ENCODE measurements at regions not wholly inside any gene's neighbourhood (a gene's known extent, or its start where the extent isn't known, plus 50 kb on each side); places are given as distances from the start of the nearest gene placed in this dataset.

DNA sequence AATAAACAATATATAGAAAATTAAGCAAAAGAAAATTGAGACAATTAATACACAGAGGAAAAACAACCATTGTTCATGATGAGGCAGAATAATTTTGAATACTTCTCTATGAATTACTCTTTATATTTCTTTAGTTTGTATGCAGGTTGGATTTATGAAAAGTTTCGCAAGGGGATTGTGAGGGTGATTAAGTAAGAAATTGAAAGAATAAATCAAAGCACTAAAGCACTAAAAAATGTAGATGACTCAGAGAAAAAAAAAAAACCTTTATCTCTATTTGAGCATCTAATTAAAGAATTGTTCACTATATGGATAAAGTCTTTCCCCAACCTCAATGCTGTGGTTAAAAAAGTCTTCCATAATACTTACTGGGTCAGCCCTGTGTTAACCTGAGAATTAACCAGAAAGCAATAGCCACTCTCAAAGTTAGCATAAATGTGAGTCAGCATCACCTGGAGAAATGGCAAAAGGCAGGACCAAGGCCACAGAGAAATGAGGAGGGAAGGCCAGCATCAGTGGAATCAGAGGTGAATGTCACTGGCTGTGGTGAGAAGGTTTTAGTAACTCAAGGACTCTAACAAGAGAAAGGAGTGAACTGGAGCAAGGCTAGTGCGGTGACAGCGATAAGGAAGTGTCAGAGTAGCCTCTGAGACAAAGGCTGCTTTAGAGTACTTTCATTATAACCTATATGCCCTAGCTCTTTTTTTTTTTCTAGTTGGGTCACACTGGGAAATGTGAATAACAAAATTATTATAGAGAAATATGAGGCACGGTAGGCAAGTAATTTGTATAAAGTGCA, 310.4 kb downstream of the KCNC2 start:
- DNase-seq (ENCODE audit: extremely low read depth, low read depth, low spot score): no peak

DNA sequence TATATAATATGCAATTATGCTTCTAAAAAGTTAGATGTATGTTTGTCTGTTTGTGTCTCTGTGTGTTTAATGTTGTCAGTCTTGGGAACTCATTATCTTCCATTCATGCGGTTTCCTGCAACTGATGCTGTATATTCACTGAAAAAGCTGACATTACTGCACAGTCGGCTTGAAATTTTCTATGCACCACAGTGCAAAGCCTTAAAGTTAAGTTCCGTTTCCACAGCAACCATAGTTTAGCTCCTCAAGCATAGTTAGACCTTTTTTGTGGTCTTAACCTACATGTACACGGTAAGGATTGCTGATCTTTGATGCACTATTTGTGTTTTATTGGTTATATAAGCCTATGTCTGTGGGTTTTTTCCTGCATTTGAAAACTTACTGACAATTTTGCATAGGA, 309.4 kb downstream of the KCNC2 start:
- DNase-seq (ENCODE audit: extremely low read depth, low read depth, low spot score): no peak

DNA sequence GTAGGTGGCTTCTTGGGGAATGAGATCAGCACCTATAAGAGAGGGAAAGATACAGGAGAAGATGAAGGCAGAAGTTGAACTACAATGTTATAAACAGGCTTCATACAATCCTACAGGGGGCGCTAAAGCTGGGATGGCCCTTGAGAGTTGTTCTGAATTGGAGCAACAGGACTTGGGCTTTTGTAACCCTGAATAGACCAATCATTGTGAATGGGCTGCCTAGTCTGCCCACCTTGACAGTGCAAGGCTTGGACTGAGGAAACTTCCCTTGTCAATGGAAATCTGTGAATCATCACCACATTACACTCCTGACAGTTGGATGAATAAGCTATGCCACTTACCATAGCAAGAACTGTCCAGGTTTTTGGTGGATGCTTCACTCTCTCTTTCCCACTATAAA, 306.1 kb downstream of the KCNC2 start:
- no peak for DNase-seq (ENCODE audit: extremely low read depth, low read depth, low spot score)

DNA sequence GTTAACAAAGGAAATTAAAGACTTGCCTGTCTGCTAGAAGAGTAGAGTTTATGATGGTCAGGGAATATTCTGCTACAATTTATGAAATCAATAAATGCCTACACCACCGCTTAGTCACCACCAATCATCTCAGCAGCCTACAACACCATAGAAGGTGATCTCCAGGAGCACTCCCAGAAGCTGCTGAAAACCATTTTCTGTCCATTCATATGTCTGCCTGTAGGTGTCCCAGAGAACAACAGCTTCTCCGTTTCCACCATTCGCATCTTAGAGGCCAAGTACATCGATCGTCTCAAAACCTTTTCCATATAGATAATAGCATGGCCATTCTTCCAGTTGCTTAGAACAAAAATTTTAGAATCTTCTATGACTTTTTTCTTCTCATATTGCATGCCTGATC, 303.4 kb downstream of the KCNC2 start:
- no peak for DNase-seq (ENCODE audit: extremely low read depth, low read depth, low spot score)

DNA sequence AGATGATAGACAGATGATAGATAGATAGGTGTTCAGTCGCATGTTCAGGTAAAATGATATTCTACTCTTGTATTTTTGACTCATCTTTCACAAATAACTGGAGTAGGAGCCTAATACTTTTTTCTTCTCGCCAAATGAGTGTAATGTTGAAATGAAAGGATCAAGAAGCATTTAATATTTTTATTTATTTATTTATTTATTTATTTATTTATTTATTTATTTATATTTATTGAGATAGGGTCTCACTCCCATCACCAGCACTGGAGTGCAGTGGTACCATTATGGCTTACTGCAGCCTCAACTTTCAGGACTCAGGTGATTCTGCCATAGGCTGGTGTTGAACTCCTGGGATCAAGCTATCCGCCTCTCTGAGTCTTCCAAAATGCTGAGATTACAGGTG, 298.8 kb downstream of the KCNC2 start:
- DNase-seq (ENCODE audit: extremely low read depth, low read depth, low spot score): no peak

DNA sequence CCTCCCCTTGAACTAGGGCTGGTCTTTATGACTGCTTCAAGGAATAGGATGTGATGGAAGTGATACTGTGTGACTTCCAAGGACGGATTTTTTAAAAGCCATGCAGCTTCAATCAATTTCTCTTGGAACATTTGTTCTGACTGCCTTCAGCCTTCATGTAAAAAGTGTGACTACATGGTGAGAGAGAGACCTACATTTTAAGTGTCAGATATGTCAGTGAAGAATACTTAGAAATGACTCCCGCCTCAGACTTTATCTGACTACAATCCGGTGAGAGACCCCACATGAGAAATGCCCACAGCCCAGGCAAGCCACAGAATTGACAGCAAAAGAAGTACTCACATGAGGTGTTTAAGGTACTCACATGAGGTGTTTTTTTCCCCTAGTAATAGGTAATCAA, 295.3 kb downstream of the KCNC2 start:
- no peak for DNase-seq (ENCODE audit: extremely low read depth, low read depth, low spot score)

DNA sequence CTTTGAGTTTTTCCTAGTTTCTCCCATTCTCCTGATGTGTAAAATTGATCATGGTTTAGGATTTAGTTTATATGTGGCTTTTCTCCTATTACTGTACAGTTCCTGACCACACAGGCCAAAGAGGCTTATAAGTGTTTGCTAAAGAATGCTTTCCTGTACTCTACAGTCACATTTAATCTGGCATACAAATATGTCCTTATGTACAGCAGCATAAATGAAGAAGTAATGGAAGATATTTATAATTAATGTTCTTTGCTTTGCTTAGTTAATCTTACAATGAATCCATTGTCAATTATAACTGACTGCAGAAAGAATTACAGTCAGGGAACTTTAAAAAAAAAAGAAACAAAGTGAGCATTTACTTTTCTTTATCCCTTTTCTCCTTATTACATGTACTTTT, 293.9 kb downstream of the KCNC2 start:
- DNase-seq (ENCODE audit: extremely low read depth, low read depth, low spot score): no peak

DNA sequence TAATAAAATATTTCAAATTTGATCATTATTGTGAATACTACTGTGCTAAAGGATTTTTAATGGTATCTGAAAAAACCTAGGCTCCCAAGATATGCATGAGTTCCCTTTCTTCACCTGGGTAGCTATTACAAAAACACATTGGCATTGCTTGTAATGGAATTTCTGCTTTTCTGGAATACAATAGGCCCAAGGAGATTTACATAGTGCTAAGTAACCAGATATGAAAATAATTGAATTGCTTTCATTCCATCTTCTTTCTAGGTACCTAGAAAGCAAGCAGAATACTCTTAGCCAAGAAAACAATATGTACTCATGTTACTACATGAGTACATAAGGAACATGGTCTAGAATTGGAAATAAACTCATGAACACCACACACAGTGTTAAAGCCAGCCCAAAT, 291.9 kb downstream of the KCNC2 start:
- no peak for DNase-seq (ENCODE audit: extremely low read depth, low read depth, low spot score)

DNA sequence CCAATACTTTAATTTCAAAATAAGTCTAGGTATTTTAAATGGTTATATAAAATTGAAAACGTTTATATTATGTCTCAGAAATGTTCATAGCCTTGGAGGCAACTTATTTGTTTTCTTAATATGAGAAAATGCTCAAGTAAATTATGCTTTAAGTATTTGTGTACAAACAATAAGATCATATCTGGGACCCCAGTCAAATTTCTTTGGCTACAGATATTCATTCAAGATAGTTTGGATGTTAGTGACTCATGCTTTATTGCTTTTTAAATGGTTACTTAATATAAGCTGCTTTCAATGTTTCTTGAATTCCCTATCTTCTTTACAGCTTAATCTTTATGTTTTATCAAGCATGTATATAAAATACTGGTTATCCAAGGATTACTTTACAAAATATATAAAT, 291.3 kb downstream of the KCNC2 start:
- no peak for DNase-seq (ENCODE audit: extremely low read depth, low read depth, low spot score)

DNA sequence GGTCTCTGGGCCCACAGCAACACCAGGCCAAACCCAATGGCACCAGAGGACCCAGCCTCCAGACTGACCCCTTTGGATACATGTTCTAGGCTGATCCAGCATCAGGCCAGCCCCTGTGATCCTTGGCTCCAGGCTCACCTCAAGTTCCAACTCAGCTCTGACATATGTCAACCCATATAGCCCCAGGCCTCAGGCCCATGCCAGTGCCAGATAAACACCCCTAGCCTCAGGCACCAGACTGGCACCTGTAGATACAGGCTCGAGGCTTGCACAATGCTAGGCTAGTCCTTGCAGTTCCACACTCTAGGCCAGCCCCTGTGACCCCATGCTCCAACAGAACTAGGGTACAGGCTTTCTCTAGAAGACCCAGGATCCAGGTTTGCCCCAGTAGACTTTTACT, 287.5 kb downstream of the KCNC2 start:
- DNase-seq (ENCODE audit: extremely low read depth, low read depth, low spot score): no peak

DNA sequence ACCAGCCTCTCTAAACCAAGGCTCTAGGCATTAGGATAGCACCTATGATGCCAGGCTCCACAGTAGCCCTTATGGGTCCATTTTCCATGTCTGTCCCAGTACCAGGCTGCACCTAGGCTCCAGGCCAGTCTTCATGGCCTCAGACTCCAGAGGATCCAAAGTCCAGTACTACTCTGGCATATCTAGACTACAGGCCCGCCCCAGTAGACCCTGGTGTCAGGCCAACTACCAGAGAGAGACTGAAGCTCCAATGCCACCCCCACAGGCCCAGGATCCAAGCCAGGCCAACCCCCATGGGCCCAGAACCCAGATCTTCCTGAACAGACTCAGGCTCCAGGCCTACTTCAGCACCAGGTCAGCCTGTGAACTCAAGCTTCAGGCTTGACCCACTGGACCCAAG, 287.0 kb downstream of the KCNC2 start:
- DNase-seq (ENCODE audit: extremely low read depth, low read depth, low spot score): no peak

DNA sequence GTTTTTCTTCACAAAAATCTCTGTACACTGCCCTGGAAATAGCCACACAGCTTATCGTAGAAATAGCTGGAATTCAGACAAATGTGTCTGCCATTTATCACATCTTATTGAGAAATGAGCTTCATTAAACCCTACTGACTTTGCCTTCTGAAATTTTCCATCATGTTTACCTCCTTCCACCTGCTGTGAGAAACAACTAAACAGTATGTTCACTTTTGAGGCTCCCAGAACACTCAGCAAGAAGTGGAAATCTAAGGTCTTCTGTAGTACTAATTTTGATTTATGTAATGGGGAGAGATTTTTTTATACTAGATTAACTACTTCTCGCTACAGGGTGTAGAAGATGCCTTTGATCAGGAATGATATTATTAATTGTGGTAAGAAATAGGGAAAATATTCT, 268.0 kb downstream of the KCNC2 start:
- DNase-seq (ENCODE audit: extremely low read depth, low read depth, low spot score): no peak

DNA sequence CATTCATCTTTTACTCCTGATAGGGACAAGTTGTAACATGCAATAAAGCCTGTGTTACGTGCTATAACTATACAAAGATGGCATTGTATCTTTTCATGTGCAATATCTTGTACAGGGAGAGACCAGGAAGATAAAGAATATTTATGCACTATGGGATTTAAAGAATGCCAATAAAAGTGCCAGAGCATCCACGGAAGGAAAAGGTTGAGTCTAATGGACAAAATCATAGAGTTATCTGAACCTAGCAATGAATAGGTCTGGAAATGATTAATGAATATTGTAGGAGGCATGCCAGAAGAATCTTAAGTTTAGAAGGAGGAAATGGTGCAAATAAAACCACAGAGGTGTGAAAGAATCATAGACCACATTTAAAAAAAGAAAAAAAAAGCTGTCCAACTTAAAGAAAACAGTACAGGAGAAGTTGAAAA, 263.9 kb downstream of the KCNC2 start:
- no peak for DNase-seq (ENCODE audit: extremely low read depth, low read depth, low spot score)

DNA sequence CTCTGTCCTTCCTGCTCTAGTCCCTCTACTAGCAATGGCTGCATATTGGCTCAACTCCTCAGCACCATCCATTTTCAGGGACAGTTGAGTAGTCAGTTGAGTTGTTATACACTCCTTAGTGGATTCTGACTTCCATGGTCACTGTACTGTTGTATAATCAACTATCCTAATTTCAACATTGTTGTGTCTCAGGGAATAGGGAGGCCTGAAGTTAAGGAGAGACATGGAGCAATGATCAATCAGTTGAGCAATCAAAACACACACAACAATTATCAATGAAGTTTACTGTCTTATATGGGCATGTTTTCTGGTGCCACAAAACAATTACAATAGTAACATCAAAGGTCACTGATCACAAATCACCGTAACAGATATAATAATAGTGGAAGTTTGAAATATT, 255.9 kb downstream of the KCNC2 start:
- no peak for DNase-seq (ENCODE audit: extremely low read depth, low read depth, low spot score)

DNA sequence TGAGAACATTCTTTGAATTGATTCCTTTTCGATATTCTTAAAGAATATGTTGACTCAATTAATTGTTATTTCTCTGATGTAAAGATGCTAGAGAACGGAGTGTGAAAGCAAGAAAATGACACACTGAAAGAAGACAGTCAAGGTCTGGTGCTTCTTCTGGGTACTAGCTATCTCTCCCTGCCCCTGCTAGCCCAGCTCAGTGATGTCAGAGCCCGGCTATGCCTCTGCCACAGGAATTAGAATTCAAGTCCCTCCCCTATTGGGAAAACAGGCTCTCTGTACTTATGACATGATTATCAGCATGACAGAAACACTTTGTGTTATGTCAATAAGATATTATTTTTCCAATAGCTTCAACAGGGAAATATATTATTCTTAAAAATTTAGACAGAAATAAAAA, 252.4 kb downstream of the KCNC2 start:
- DNase-seq (ENCODE audit: extremely low read depth, low read depth, low spot score): no peak

DNA sequence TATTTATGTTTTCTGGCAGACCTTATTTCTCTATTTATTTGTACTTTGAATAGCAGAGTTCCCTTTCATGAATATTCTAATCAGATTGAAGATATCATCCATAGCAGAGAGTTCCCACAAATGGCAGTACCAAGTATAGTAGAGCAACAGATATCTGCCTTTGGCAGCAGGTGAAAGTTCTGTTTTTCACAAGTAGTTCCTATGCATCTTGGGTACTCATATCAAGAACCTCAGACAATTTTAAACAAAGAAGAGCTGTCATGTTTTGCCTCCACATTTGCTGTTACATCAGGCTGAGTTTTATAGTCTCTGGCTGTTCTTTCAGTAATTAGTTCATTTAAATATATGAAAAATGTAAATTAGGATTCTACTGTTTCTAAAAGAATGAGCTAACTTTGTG, 252.0 kb downstream of the KCNC2 start:
- no peak for DNase-seq (ENCODE audit: extremely low read depth, low read depth, low spot score)

DNA sequence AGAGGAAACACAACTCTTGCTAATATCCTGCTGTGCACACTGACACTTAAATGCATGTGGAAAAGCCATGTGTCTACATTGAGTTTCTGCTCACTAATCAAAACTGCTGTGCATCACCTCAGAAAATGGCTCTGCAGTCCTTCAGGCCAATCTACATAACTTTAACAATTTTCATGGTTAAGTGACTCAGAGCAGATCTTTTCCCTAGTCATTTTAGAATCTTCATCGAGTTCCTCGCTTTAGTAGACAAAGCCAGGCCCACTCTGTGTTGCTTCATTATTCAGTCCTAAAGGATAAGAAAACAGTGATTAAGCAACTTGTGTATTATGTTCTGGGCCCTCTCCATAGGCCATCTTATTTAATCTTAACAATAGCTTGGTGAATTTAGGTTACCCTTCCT, 250.0 kb downstream of the KCNC2 start:
- DNase-seq (ENCODE audit: extremely low read depth, low read depth, low spot score): no peak

DNA sequence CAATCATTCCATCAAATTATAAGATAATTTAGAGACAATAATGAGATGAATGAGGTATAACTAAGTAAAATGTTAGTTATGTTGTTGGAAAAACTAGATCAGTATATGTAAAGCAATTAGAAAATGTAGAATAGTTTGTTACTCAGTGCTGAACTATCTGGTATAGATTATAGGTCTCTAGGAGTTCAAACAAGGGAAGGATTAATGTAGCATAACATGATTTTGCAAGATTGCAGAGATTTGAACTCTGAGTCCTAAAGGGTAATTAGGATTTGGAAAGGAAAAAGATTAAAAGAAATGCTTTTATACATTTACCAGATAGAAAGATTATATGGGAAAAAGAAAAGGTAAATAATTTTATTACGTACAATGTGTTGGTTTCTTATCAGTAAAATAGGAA, 246.3 kb downstream of the KCNC2 start:
- no peak for DNase-seq (ENCODE audit: extremely low read depth, low read depth, low spot score)

DNA sequence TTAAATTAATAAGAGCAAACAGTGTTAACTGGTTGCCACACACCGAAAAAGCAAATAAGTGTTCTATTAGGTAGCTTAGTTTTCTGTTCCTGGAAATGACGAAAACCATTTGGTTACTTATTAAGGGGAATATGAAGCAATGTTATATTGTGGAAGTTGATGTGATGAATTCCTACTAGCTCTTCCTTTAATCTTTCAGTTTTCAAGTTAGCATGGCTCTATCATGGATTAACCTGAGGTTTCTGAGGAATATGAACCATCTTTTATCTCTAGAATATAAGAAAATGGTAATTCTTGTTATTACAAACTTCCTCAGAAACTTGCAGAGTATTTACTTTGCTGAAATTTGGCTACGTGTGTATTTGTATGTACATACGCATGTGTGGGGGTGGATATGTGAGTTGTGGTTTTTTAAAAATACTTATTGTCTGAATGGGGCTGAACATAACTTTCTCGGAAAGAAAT, 245.7 kb downstream of the KCNC2 start:
- no peak for DNase-seq (ENCODE audit: extremely low read depth, low read depth, low spot score)

DNA sequence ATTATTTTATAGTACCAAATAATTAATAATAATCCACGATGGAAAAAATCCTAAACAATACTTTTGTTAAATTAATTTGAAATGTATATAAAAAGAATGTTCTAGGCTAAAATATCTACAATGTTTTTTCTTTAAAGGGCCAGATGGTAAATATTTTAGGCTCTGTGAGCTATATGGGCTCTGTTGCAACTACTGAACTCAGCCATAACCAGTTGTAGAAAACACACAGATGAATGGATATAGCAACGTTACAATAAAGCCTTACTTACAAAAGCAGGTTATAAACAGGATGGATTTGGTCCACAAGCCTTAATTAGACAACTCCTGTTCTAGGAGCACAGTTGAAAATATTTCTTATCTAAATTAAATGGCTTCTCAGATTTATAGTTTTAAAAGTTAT, 245.2 kb downstream of the KCNC2 start:
- no peak for DNase-seq (ENCODE audit: extremely low read depth, low read depth, low spot score)

DNA sequence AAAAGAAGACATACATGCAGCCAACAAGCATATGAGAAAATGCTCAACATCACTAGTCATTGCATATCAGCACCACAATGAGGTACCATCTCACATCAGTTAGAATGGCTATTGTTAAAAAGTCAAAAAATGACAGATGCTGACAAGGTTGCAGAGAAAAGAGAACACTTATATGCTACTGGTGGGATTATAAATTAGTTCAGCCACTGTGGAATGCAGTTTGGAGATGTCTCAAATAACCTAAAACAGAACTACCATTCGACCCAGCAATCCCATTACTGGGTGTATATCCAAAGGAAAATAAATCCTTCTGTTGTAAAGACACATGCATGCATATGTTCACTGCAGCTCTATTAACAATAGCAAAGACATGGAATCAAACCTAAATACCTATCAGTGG, 238.4 kb downstream of the KCNC2 start:
- DNase-seq (ENCODE audit: extremely low read depth, low read depth, low spot score): no peak

DNA sequence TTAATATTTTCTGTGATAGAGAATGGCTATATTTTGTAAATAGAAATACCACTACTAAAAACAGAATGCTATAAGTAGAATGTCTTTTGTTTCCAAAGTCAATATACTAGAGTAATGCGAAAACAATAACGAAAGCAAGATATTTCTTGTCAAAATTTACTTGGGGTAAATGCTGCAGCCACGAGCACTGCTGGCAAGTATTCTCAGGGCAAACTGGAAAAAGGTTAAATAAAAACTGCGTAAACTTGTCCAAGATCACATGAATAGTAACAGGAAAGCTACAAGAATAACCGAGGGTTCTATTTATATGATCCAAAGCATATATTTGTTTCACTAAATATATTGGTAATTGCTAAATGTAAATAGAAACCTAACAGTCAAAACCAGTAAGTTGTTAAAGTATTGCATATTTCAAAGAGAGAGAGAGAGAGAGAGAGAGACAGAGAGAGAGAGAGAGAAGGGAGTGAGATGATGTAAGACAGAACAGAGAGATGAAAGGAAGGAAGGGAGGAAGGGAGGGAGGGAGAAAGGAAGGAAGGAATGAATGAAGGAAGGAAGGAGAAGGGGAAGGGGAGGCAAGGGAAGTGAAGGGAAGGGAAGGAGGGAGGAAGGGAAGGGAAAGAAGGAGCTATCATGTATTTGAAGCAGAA, 231.7 kb downstream of the KCNC2 start:
- DNase-seq (ENCODE audit: extremely low read depth, low read depth, low spot score): no peak

DNA sequence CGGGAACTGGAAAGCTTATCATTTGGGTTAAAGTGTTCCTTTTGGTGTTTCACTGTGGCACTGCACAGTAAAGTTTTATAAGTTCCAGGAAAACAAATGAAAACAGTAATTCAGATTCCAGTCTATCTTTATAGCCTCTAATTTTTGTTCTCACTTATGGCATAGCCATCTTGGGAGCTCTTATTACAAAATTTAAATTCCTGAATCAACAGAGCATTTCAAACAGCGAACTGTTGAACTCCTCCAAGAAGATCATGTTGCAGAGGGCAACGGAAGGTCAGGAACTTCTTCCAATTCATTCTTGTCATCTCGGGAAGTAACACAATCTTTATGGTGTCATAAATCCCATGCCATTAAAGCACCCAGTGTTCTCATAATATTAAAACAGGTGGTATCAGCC, 229.1 kb downstream of the KCNC2 start:
- no peak for DNase-seq (ENCODE audit: extremely low read depth, low read depth, low spot score)

All from glomerular endothelial cell (primary cell).